GM21381 (cell line): ENCODE measurements at regions not wholly inside any gene's neighbourhood (a gene's known extent, or its start where the extent isn't known, plus 50 kb on each side); places are given as distances from the start of the nearest gene placed in this dataset.

Experiments used
- ATAC-seq: cut with Tn5 transposase; IDR thresholded peaks from one replicate; pipeline ENCODE4 v1.9.1; 2021; ENCODE audit warnings: mild to moderate bottlenecking, moderate library complexity; ENCODE audit not compliant: unreplicated experiment

DNA sequence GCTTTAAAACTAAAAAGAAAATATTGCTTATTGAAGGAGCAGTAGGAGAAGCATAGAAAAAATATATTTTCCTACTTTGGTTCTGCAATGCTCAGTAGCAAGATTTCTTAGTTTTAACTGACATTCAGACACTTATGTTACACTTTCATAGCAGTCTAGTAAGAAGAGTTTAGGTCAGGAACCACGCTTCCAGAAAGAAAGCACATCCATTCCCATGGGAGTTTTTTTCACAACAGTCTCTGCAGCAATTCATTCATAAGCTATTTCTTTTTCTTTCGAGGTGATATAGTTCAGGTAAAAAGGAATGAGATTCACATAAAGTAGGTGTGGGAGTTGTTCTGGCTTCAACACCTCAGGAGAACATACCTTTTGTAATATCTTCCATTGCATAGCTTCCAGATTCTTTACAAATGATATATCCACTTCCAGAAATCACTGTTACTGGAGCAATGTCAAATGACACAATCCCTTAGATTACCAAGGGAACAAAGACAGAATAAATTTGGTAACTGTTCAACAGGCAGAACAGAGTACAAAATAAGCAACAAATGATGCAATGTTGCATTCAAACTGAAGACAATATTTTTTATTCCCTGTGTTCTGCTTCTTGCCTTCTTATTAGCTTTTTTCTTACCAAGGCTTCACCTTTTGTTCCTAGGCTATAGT is 95.2 kb upstream of the GULP1 start:
- no peak for ATAC-seq

GRCh38 chr2:188199716-188200128 is 92.0 kb upstream of the GULP1 start:
- ATAC-seq = no peak

DNA sequence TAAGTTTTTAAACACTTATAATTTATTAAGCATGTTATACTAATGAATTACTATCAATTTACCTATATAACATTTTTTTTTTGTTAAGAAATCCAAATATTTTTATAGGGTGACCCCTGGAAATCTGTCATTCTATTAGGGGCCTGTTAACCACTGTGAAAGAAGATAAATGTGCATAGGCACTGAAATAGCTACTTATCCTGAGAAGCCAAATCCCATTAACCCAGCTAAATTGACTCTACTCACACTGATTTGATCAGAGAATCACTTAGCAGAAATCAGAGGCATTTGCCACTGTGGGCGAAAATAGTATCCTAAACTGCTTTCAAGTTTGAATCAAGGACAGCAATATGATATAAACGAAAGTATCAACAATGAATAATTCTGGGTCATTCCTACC is 90.0 kb upstream of the GULP1 start:
- ATAC-seq = no peak

DNA sequence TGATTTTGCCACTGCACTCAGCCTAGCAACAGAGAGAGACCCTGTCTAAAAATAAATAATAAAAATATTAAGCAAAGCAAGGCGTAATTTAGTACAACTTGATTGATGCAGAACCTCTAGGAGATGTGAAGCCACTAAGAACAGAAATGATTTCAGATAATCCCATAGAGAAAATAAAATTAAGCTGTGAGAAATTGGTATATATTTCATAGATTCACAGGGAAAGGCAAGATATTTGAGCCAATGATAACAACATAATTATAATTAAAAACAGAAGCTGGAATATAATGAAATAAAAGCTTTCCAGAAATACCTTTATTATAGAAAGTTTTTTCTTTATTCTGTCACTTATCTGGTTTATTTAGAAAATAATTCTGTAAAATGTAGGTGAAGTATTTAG is 88.9 kb upstream of the GULP1 start:
- ATAC-seq = no peak

DNA sequence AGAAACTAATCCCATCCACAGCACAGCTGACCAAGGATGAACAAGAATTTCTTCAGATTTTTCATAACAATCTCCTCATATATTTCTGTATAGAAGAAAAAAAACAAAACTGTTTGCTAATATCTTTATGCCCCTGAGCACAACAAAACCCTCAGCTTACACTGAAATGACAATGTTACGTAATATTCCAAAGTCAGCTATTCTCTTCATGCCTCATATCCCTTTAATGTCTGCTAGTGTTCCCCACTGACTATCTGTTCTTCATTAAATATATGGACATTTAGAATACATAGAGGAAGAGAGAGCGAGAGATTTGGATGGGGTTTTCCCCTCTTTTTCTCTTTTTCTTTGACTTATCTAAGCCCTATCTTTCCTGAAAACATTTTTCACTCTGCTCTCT is 87.9 kb upstream of the GULP1 start:
- no peak for ATAC-seq

- no peak for ATAC-seq
Observed at GRCh38 chr2:188204824-188205223, 86.8 kb upstream of the GULP1 start.

DNA sequence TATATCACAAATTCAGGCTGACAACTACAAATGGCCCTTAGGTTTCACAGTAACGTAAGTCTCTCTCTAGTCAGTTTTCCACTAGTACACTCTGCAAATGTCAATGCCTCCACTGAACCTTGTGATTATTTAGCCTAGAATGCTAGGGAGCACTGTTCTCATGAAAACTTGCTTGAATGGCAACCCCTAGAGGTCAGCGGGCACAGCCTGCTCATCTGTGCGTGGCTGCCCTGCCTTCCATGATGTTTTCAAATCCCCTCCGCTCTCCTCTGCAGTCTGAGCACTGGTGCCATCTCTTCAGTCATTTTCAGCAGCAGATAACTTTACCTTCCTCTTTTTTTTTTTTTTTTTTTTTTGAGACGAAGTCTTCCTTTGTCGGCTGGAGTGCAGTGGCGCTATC is 84.1 kb upstream of the GULP1 start:
- no peak for ATAC-seq

GRCh38 chr2:188209218-188209617 is 82.5 kb upstream of the GULP1 start:
- ATAC-seq = no peak

GRCh38 chr2:188217264-188217663 is 74.4 kb upstream of the GULP1 start:
- no peak for ATAC-seq

DNA sequence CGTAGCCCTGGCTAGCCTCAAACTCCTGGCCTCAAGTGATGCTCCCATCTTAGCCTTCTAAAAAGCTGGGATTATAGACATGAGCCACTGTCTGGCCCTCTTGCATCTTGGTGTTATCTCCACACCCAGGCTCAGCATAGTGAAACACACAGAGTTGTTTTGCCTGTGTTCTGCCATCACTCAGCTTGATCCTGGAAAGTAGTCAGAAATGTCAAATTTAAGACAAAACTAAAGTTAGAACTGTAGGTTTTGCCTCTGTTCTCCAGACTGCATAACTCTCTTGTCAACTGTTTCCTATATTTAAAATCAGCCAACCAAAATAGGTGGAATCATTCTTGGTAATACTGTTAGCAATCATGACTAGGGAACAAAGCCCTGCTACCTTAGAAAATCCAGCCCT is 72.1 kb upstream of the GULP1 start:
- no peak for ATAC-seq

- no peak for ATAC-seq
Observed at GRCh38 chr2:188220535-188220934, 71.1 kb upstream of the GULP1 start.

GRCh38 chr2:188227713-188228112 is 64.0 kb upstream of the GULP1 start:
- ATAC-seq = no peak

GRCh38 chr2:188235364-188235763 is 56.3 kb upstream of the GULP1 start:
- ATAC-seq = peak; percentile 73

GRCh38 chr2:188238386-188238785 is 53.3 kb upstream of the GULP1 start:
- no peak for ATAC-seq
